ENCODE measurements at regions not wholly inside any gene's neighbourhood (a gene's known extent, or its start where the extent isn't known, plus 50 kb on each side); places are given as distances from the start of the nearest gene placed in this dataset.

DNA sequence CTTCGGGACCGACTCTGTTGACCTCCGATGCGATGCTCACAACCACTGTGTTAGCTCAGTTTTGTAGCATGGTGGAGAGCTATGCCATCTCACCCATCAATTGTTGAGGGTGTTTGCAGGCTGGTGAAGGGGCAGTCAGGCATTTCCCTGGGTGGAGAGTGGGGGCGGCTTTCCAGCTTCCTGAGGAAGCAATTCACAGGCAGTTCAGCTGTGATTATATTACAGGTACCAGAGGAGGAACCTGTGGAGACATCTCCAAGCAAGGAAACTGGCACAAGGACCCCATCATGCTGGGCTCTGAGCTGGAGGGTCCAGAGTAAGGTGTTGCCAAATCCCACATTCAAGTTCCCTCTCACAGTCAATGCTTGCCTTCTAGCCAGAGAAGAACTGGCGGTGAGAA, 166.0 kb upstream of the ZNF536 start (continued):
- TF ChIP-seq POU5F1 (IDR thresholded peaks at IDR 0.05; ENCODE audit: low read depth, low read length), result no peak

DNA sequence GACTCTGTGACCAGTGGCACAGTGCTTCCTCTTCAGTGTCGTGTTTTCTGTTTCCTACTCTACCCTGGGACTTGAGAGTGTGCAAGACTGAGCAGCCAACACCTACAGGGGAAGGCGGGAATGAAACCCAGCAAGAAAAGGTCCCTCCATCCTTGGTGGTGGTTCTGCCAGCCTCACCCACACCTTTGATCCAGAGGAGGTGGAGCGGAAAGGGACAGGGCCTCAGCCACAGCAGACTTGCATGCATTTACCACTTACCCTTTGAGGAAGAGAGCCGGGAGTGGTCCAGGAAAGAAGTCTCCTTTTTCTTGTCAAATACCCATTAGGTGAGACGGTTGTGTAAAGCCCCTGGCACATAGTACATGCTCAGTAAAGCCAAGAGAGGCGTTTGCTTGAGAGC, 164.8 kb upstream of the ZNF536 start:
- Histone ChIP-seq H2BK12ac (ENCODE audit: low read depth, low read length) (no peak overlapping the region), H3K79me2 (ENCODE audit: control insufficient read depth in 1 of 2, insufficient read depth in 2 of 2, low read length in 2 of 2) (no peaks in the 10 kb centered on the region), H2AFZ (ENCODE audit: low read length) (no peak overlapping the region), H3K23me2 (ENCODE audit: low read depth, low read length) (no peaks in the 10 kb centered on the region), H2BK20ac (ENCODE audit: low read length) (no peak overlapping the region), H3K56ac (replicated peaks; ENCODE audit: insufficient read length, low read depth, low read length) (no peak overlapping the region), H2BK120ac (replicated peaks; ENCODE audit: low read depth, low read length) (no peak overlapping the region), H3K14ac (ENCODE audit: insufficient read length) (no peak overlapping the region), H3K27ac (ENCODE audit: low read depth, low read length) (no peak overlapping the region), H4K20me1 (replicated peaks in 1 of 2; ENCODE audit: control insufficient read depth in 1 of 2, insufficient read depth in 2 of 2, low read length in 2 of 2) (no peaks in the 10 kb centered on the region), H4K5ac (ENCODE audit: insufficient read length, low read depth, low read length) (no peak overlapping the region), H3K4ac (replicated peaks; ENCODE audit: insufficient read length, low read depth, low read length) (no peak overlapping the region), H2AK5ac (ENCODE audit: low read depth, low read length) (no peak overlapping the region), H3K23ac (ENCODE audit: insufficient read length) (no peak overlapping the region), H3K4me1 (replicated peaks in 1 of 4; ENCODE audit: control insufficient read depth in 3 of 4, insufficient read depth in 4 of 4, low read length in 3 of 4) (no peaks in the 10 kb centered on the region), H4K91ac (replicated peaks; ENCODE audit: insufficient read length, low read length) (no peak overlapping the region), H3K9ac (replicated peaks in 1 of 4; ENCODE audit: extremely low read depth in 1 of 4, low read depth in 3 of 4, low read length in 3 of 4) (no peak overlapping the region), H2BK5ac (ENCODE audit: low read depth, low read length) (no peak overlapping the region), H3K79me1 (ENCODE audit: low read depth, low read length) (no peaks in the 10 kb centered on the region), H2BK15ac (ENCODE audit: low read length) (no peak overlapping the region), H4K8ac (ENCODE audit: extremely low read depth, insufficient read depth, low read length) (no peak overlapping the region), H3K9me3 (ENCODE audit: insufficient read depth in 2 of 2, low read depth in 1 of 2, low read length in 1 of 2) (peaks cover 2 to 3% of the 10 kb centered on the region in 2 experiments; a peak in 1 of 4 replicates), H3K36me3 (ENCODE audit: control insufficient read depth in 2 of 4, insufficient read depth in 4 of 4, low read length in 3 of 4) (no peaks in the 10 kb centered on the region), H3K4me3 (ENCODE audit: extremely low read depth in 1 of 4, insufficient read depth in 2 of 4, low read depth in 3 of 4, low read length in 4 of 4) (no peak overlapping the region), H3K27me3 (replicated peaks in 1 of 4; ENCODE audit: control insufficient read depth in 3 of 4, extremely low read depth in 1 of 4, insufficient read depth in 3 of 4, low read length in 3 of 4) (no peaks in the 10 kb centered on the region), H3K18ac (ENCODE audit: extremely low read depth, low read length) (no peak overlapping the region), H3K4me2 (ENCODE audit: insufficient read depth in 1 of 2, low read depth in 2 of 2, low read length in 2 of 2) (no peak overlapping the region)
- ChIA-PET POLR2A (ENCODE audit: partially characterized antibody) (no interaction called here), CTCF (ENCODE audit: partially characterized antibody) (interaction anchor here (1.0 to 1.1 kb wide), 2 partner anchors 16 to 48 kb away, joined by 3 read pairs; no protein-coding TSS in a partner anchor)
- FAIRE-seq, result no peak
- 96% methylated on average over 6 of the region's 6 CpGs; no CpG with 5 or more reads in 1 of the 2 experiments for WGBS, 2 experiments (ENCODE audit: extremely low coverage in 1 of 2, insufficient coverage in 1 of 2, insufficient read length in 1 of 2, insufficient replicate concordance in 2 of 2, low coverage in 1 of 2, low lambda C conversion rate in 2 of 2, missing lambda C conversion rate in 1 of 2)
- DNase-seq (ENCODE audit: low read depth in 1 of 2, low spot score in 2 of 2), result peak in 1 of 2 experiments; percentile 22
- TF ChIP-seq EP300 (IDR thresholded peaks at IDR 0.05; ENCODE audit: borderline replicate concordance in 1 of 2, low read depth in 2 of 2, low read length in 2 of 2), result no peak
- TF ChIP-seq BRCA1 (IDR thresholded peaks at IDR 0.05; ENCODE audit: low read depth, low read length), result no peak
- no peak for TF ChIP-seq KDM4A (IDR thresholded peaks at IDR 0.05; ENCODE audit: low read depth, low read length, severe bottlenecking)
- no peak for TF ChIP-seq RFX5 (IDR thresholded peaks at IDR 0.05; ENCODE audit: borderline replicate concordance, low read depth, low read length)

Measured in H1 (cell line).